H9 (cell line): ENCODE measurements at regions not wholly inside any gene's neighbourhood (a gene's known extent, or its start where the extent isn't known, plus 50 kb on each side); places are given as distances from the start of the nearest gene placed in this dataset.
A peak's percentile ranks its signal among the peaks of the same experiment; 100 is the strongest.

ENCODE experiments used
- DNase-seq: peaks from one replicate; pipeline ENCODE4 v3.0.0-alpha.2; 2017
- H2AFZ ChIP-seq: one replicate; pipeline ENCODE4 v1.6.1; 2013; ENCODE audit warnings: mild to moderate bottlenecking, low read length, control low read depth, moderate library complexity
- H2AK5ac ChIP-seq: 2 replicates; pipeline ENCODE4 v1.6.1; 2013; ENCODE audit warnings: low read length, control low read depth, mixed read lengths; ENCODE audit not compliant: insufficient read length
- H2BK120ac ChIP-seq: one replicate; pipeline ENCODE4 v1.6.1; 2013; ENCODE audit warnings: low read depth, mild to moderate bottlenecking, low read length, control low read depth, inconsistent platforms; ENCODE audit not compliant: poor library complexity, severe bottlenecking
- H2BK12ac ChIP-seq: 2 replicates; pipeline ENCODE4 v1.6.1; 2013; ENCODE audit warnings: low read length, control low read depth, mixed read lengths, low read depth; ENCODE audit not compliant: insufficient read length
- H2BK15ac ChIP-seq: 2 replicates; pipeline ENCODE4 v1.6.1; 2013; ENCODE audit warnings: low read depth, low read length, control low read depth
- H2BK20ac ChIP-seq: one replicate; pipeline ENCODE4 v1.6.1; 2013; ENCODE audit warnings: low read depth, mild to moderate bottlenecking, low read length, control low read depth, inconsistent platforms; ENCODE audit not compliant: poor library complexity, severe bottlenecking
- H2BK5ac ChIP-seq: 2 replicates; pipeline ENCODE4 v1.6.1; 2013; ENCODE audit warnings: low read length, control low read depth, mixed read lengths; ENCODE audit not compliant: insufficient read length
- H3K14ac ChIP-seq: 2 replicates; pipeline ENCODE4 v1.6.1; 2013; ENCODE audit warnings: low read length, control low read depth; ENCODE audit not compliant: insufficient read depth
- H3K18ac ChIP-seq: 2 replicates; pipeline ENCODE4 v1.6.1; 2013; ENCODE audit warnings: low read depth, mild to moderate bottlenecking, mixed read lengths, low read length, control low read depth; ENCODE audit not compliant: insufficient read length
- H3K23ac ChIP-seq: 2 replicates; pipeline ENCODE4 v1.6.1; 2013; ENCODE audit warnings: low read length, control low read depth, mixed read lengths, low read depth; ENCODE audit not compliant: insufficient read length
- H3K23me2 ChIP-seq: 2 replicates; pipeline ENCODE4 v1.6.1; 2013; ENCODE audit warnings: low read depth, mild to moderate bottlenecking, mixed read lengths, low read length, control low read depth; ENCODE audit not compliant: insufficient read length, poor library complexity, severe bottlenecking
- H3K27ac ChIP-seq: 2 replicates; pipeline ENCODE4 v1.5.1; 2013; ENCODE audit warnings: low read length, control low read depth, mixed read lengths, low read depth; ENCODE audit not compliant: insufficient read length
- H3K27me3 ChIP-seq: 2 replicates; pipeline ENCODE4 v1.6.1; 2013; ENCODE audit warnings: low read length, control low read depth, inconsistent platforms; ENCODE audit not compliant: insufficient read depth
- H3K4ac ChIP-seq: 2 replicates; pipeline ENCODE4 v1.6.1; 2013; ENCODE audit warnings: low read depth, mild to moderate bottlenecking, control low read depth, inconsistent platforms, low read length, moderate library complexity
- H3K4me1 ChIP-seq: 2 replicates; pipeline ENCODE4 v1.6.1; 2013; ENCODE audit warnings: low read length, control low read depth, inconsistent platforms; ENCODE audit not compliant: insufficient read depth
- H3K4me2 ChIP-seq: 2 replicates; pipeline ENCODE4 v1.6.1; 2013; ENCODE audit warnings: low read length, control low read depth, mixed read lengths; ENCODE audit not compliant: insufficient read length, insufficient read depth
- H3K56ac ChIP-seq: 2 replicates; pipeline ENCODE4 v1.6.1; 2013; ENCODE audit warnings: low read depth, mild to moderate bottlenecking, mixed read lengths, low read length, control low read depth; ENCODE audit not compliant: insufficient read length
- H3K79me1 ChIP-seq: 2 replicates; pipeline ENCODE4 v1.6.1; 2013; ENCODE audit warnings: low read depth, mild to moderate bottlenecking, moderate library complexity, low read length, control low read depth, inconsistent platforms; ENCODE audit not compliant: insufficient read depth, poor library complexity, severe bottlenecking
- H3K79me2 ChIP-seq: 2 replicates; pipeline ENCODE4 v1.6.1; 2013; ENCODE audit warnings: low read length, control low read depth, inconsistent platforms; ENCODE audit not compliant: insufficient read depth
- H3K9ac ChIP-seq: 2 replicates; pipeline ENCODE4 v1.6.1; 2013; ENCODE audit warnings: low read length, control low read depth, mixed read lengths; ENCODE audit not compliant: insufficient read length; ENCODE audit errors: extremely low read depth
- H3K9me3 ChIP-seq: one replicate; pipeline ENCODE4 v1.6.1; 2013; ENCODE audit warnings: low read depth, low read length, inconsistent platforms; ENCODE audit not compliant: control insufficient read depth
- H3T11ph ChIP-seq: one replicate; pipeline ENCODE4 v1.6.1; 2013; ENCODE audit warnings: mild to moderate bottlenecking, low read length, control low read depth, inconsistent platforms
- H4K20me1 ChIP-seq: one replicate; pipeline ENCODE4 v1.6.1; 2013; ENCODE audit not compliant: control insufficient read depth, insufficient read length, insufficient read depth
- H4K5ac ChIP-seq: 2 replicates; pipeline ENCODE4 v1.6.1; 2013; ENCODE audit warnings: low read depth, mild to moderate bottlenecking, mixed read lengths, low read length, control low read depth; ENCODE audit not compliant: insufficient read length
- H4K8ac ChIP-seq: replicated peaks from 2 replicates; pipeline ENCODE4 v1.6.1; 2013; ENCODE audit warnings: low read length, control low read depth, mixed read lengths, low read depth; ENCODE audit not compliant: insufficient read length
- H4K91ac ChIP-seq: 2 replicates; pipeline ENCODE4 v1.6.1; 2013; ENCODE audit warnings: low read depth, mild to moderate bottlenecking, moderate library complexity, mixed read lengths, low read length, control low read depth; ENCODE audit not compliant: insufficient read length
- H3K27ac Mint-ChIP-seq, 3 experiments: 2 replicates in 2 of 3; 3 replicates in 1 of 3; pipeline ENCODE4 v1.8.0; 2020 to 2021; ENCODE audit warnings: mixed read lengths in 3 of 3, mild to moderate bottlenecking in 1 of 3, moderate library complexity in 1 of 3
- H3K27me3 Mint-ChIP-seq: 2 replicates; pipeline ENCODE4 v1.8.0; 2021; ENCODE audit warnings: low read depth, mild to moderate bottlenecking, moderate library complexity, mixed read lengths
- H3K36me3 Mint-ChIP-seq, 3 experiments: 2 replicates in 2 of 3; 3 replicates in 1 of 3; pipeline ENCODE4 v1.8.0; 2020 to 2021; ENCODE audit warnings: low read depth in 3 of 3, mixed read lengths in 3 of 3; ENCODE audit not compliant: insufficient read depth in 1 of 3
- H3K4me1 Mint-ChIP-seq, 2 experiments: 2 replicates each; pipeline ENCODE4 v1.8.0; 2020; ENCODE audit warnings: mixed read lengths in 2 of 2
- H3K4me3 Mint-ChIP-seq, 2 experiments: 2 replicates in 1 of 2; 3 replicates in 1 of 2; pipeline ENCODE4 v1.8.0; 2020 to 2021; ENCODE audit warnings: mild to moderate bottlenecking in 2 of 2, mixed read lengths in 2 of 2, moderate library complexity in 1 of 2
- H3K9me3 Mint-ChIP-seq, 2 experiments: 2 replicates in 1 of 2; 3 replicates in 1 of 2; pipeline ENCODE4 v1.8.0; 2020; ENCODE audit warnings: mild to moderate bottlenecking in 2 of 2, mixed read lengths in 2 of 2, moderate library complexity in 1 of 2
- CTCF ChIP-seq: fragments of 200-600 bp; sonication (generic); conservative IDR thresholded peaks from 3 replicates; pipeline ENCODE4 v1.8.0; 2021; ENCODE audit warnings: antibody characterized with exemption, mild to moderate bottlenecking
- WGBS: extraction: QIAGEN DNeasy Blood & Tissue Kit; methylation state at CpG from one replicate; pipeline ENCODE4 v1.1.7; 2013; ENCODE audit warnings: missing lambda C conversion rate, low lambda C conversion rate, mixed read lengths; ENCODE audit not compliant: insufficient read length; ENCODE audit errors: extremely low coverage; 5-methylcytosine and 5-hydroxymethylcytosine counted together

- Histone ChIP-seq H3K4ac (no peak overlapping the region), H3K4me1 (no peaks in the 10 kb centered on the region), H3K27ac (no peak overlapping the region), H2BK120ac (no peak overlapping the region), H3K23ac (no peak overlapping the region), H4K5ac (no peak overlapping the region), H2BK5ac (no peak overlapping the region), H2BK15ac (no peak overlapping the region), H4K91ac (no peak overlapping the region), H3K14ac (no peak overlapping the region), H2BK20ac (no peak overlapping the region), H3K27me3 (no peaks in the 10 kb centered on the region), H3K23me2 (no peaks in the 10 kb centered on the region), H2AK5ac (no peak overlapping the region), H3K4me2 (no peak overlapping the region), H2AFZ (no peak overlapping the region), H4K20me1 (peaks cover 3% of the 10 kb centered on the region), H3K79me2 (no peaks in the 10 kb centered on the region), H4K8ac (no peak overlapping the region), H3K79me1 (no peaks in the 10 kb centered on the region), H2BK12ac (no peak overlapping the region), H3K56ac (no peak overlapping the region), H3K18ac (no peak overlapping the region), H3K9ac (no peak overlapping the region), H3T11ph (no peak overlapping the region), H3K9me3 (no peaks in the 10 kb centered on the region)
- Mint-ChIP-seq H3K9me3 (no peaks in the 10 kb centered on the region), H3K4me1 (no peaks in the 10 kb centered on the region), H3K27me3 (no peaks in the 10 kb centered on the region), H3K27ac (peak overlapping the region in 2 of 3 experiments; percentile 17 to 70; a peak in 3 of 7 replicates), H3K36me3 (no peaks in the 10 kb centered on the region), H3K4me3 (no peak overlapping the region)
- no CpG with 5 or more reads among the region's 9 CpGs for WGBS
- TF ChIP-seq CTCF = no peak
- no peak for DNase-seq
Measured at GRCh38 chr15:62625429-62626033, 417.0 kb upstream of the TPM1 start.
